ENCODE measurements at regions not wholly inside any gene's neighbourhood (a gene's known extent, or its start where the extent isn't known, plus 50 kb on each side); places are given as distances from the start of the nearest gene placed in this dataset.

- DNase-seq (ENCODE audit: extremely low spot score, insufficient read length, low read depth), result no peak
- no peak for FAIRE-seq
Observed at GRCh38 chr16:88295671-88296436, 86.9 kb upstream of the ZNF469 start.

- DNase-seq (ENCODE audit: extremely low spot score, insufficient read length, low read depth) (no peak), FAIRE-seq (no peak)
Observed at GRCh38 chr16:88296437-88297177, 86.2 kb upstream of the ZNF469 start.

- DNase-seq (ENCODE audit: extremely low spot score, insufficient read length, low read depth), result no peak
- FAIRE-seq, result no peak
Observed at GRCh38 chr16:88297178-88297720, 85.5 kb upstream of the ZNF469 start.

GRCh38 chr16:88298181-88298832, 84.5 kb upstream of the ZNF469 start:
- DNase-seq (ENCODE audit: extremely low spot score, insufficient read length, low read depth), result no peak
- no peak for FAIRE-seq

GRCh38 chr16:88298833-88299745, 83.7 kb upstream of the ZNF469 start:
- DNase-seq (ENCODE audit: extremely low spot score, insufficient read length, low read depth), result no peak
- FAIRE-seq, result no peak

GRCh38 chr16:88299751-88300462, 82.9 kb upstream of the ZNF469 start:
- DNase-seq (ENCODE audit: extremely low spot score, insufficient read length, low read depth), result no peak
- no peak for FAIRE-seq

GRCh38 chr16:88300463-88300835, 82.3 kb upstream of the ZNF469 start:
- DNase-seq (ENCODE audit: extremely low spot score, insufficient read length, low read depth), result no peak
- no peak for FAIRE-seq

GRCh38 chr16:88301431-88301830, 81.3 kb upstream of the ZNF469 start:
- no peak for FAIRE-seq

GRCh38 chr16:88301886-88302285, 80.9 kb upstream of the ZNF469 start:
- FAIRE-seq, result no peak

More at GRCh38 chr16:88301431-88301830, 81.3 kb upstream of the ZNF469 start:
- no peak for DNase-seq (ENCODE audit: extremely low spot score, insufficient read length, low read depth)

GRCh38 chr16:88302666-88303065, 80.1 kb upstream of the ZNF469 start:
- DNase-seq (ENCODE audit: extremely low spot score, insufficient read length, low read depth) (no peak), FAIRE-seq (no peak)

More at GRCh38 chr16:88301886-88302285, 80.9 kb upstream of the ZNF469 start:
- no peak for DNase-seq (ENCODE audit: extremely low spot score, insufficient read length, low read depth)

GRCh38 chr16:88303405-88303804, 79.4 kb upstream of the ZNF469 start:
- FAIRE-seq, result no peak
- DNase-seq (ENCODE audit: extremely low spot score, insufficient read length, low read depth), result no peak

- DNase-seq (ENCODE audit: extremely low spot score, insufficient read length, low read depth) (no peak), FAIRE-seq (no peak)
Observed at GRCh38 chr16:88303890-88304819, 78.6 kb upstream of the ZNF469 start.

- FAIRE-seq (no peak), DNase-seq (ENCODE audit: extremely low spot score, insufficient read length, low read depth) (no peak)
Observed at GRCh38 chr16:88305176-88305575, 77.6 kb upstream of the ZNF469 start.

GRCh38 chr16:88306411-88306810, 76.3 kb upstream of the ZNF469 start:
- DNase-seq (ENCODE audit: extremely low spot score, insufficient read length, low read depth) (no peak), FAIRE-seq (no peak)

- no peak for DNase-seq (ENCODE audit: extremely low spot score, insufficient read length, low read depth)
- no peak for FAIRE-seq
Observed at GRCh38 chr16:88306860-88307545, 75.8 kb upstream of the ZNF469 start.

- FAIRE-seq (no peak), DNase-seq (ENCODE audit: extremely low spot score, insufficient read length, low read depth) (no peak)
Observed at GRCh38 chr16:88308441-88309173, 74.2 kb upstream of the ZNF469 start.

Data from GM18507 (cell line).